Subcutaneous abdominal adipose tissue (tissue), 5 donors: ENCODE measurements at regions not wholly inside any gene's neighbourhood (a gene's known extent, or its start where the extent isn't known, plus 50 kb on each side); places are given as distances from the start of the nearest gene placed in this dataset.

Experiments
- H3K27ac ChIP-seq: one replicate; pipeline ENCODE4 v1.7.0; 2013; ENCODE audit warnings: low read depth, mild to moderate bottlenecking, inconsistent platforms, low read length, moderate library complexity
- H3K27me3 ChIP-seq, 5 donors: one replicate each; pipeline ENCODE4 v1.7.0; 2013; ENCODE audit warnings: low read length in 5 of 5, inconsistent platforms in 1 of 5; ENCODE audit not compliant: control insufficient read depth in 5 of 5, insufficient read depth in 4 of 5
- H3K36me3 ChIP-seq, 5 donors: one replicate each; pipeline ENCODE4 v1.7.0; 2013; ENCODE audit warnings: low read length in 5 of 5; ENCODE audit not compliant: control insufficient read depth in 5 of 5, insufficient read depth in 5 of 5
- H3K4me1 ChIP-seq, 5 donors: one replicate each; pipeline ENCODE4 v1.7.0; 2013; ENCODE audit warnings: low read length in 5 of 5, mild to moderate bottlenecking in 3 of 5, moderate library complexity in 1 of 5; ENCODE audit not compliant: control insufficient read depth in 5 of 5, insufficient read depth in 5 of 5
- H3K4me3 ChIP-seq, 5 donors: one replicate each; pipeline ENCODE4 v1.7.0; 2013; ENCODE audit warnings: low read length in 5 of 5, low read depth in 1 of 5
- H3K9ac ChIP-seq, 5 donors: one replicate each; pipeline ENCODE4 v1.7.0; 2013; ENCODE audit warnings: low read length in 5 of 5, mild to moderate bottlenecking in 4 of 5, moderate library complexity in 3 of 5
- H3K9me3 ChIP-seq, 5 donors: one replicate each; pipeline ENCODE4 v1.7.0; 2013; ENCODE audit warnings: low read length in 5 of 5; ENCODE audit not compliant: control insufficient read depth in 5 of 5
- donor health status: healthy.
- donor health status: healthy.
- donor health status: healthy.
- donor health status: healthy.
- donor health status: healthy.

GRCh38 chr5:112668016-112668415 is 69.7 kb upstream of the APC start:
- H3K9me3 ChIP-seq = no peaks in the 10 kb centered on the region
- no peaks in the 10 kb centered on the region for H3K4me1 ChIP-seq
- H3K27me3 ChIP-seq = no peaks in the 10 kb centered on the region
- no peaks in the 10 kb centered on the region for H3K36me3 ChIP-seq
- H3K27ac ChIP-seq = no peak overlapping the region
- H3K4me3 ChIP-seq = no peak overlapping the region
- H3K9ac ChIP-seq = no peak overlapping the region

- no peaks in the 10 kb centered on the region for H3K9me3 ChIP-seq
- no peak overlapping the region for H3K4me3 ChIP-seq
- H3K27me3 ChIP-seq = no peaks in the 10 kb centered on the region
- H3K36me3 ChIP-seq = no peaks in the 10 kb centered on the region
- H3K9ac ChIP-seq = no peak overlapping the region
- no peaks in the 10 kb centered on the region for H3K4me1 ChIP-seq
- no peak overlapping the region for H3K27ac ChIP-seq
Observed at GRCh38 chr5:112668911-112669310, 68.8 kb upstream of the APC start.

GRCh38 chr5:112669328-112669963 is 68.2 kb upstream of the APC start:
- H3K4me3 ChIP-seq = no peak overlapping the region
- H3K36me3 ChIP-seq = no peaks in the 10 kb centered on the region
- H3K27me3 ChIP-seq = no peaks in the 10 kb centered on the region
- H3K9me3 ChIP-seq = no peaks in the 10 kb centered on the region
- H3K9ac ChIP-seq = no peak overlapping the region
- H3K4me1 ChIP-seq = no peaks in the 10 kb centered on the region
- no peak overlapping the region for H3K27ac ChIP-seq

GRCh38 chr5:112671687-112672086 is 66.0 kb upstream of the APC start:
- no peaks in the 10 kb centered on the region for H3K9me3 ChIP-seq
- no peaks in the 10 kb centered on the region for H3K4me1 ChIP-seq
- H3K9ac ChIP-seq = no peak overlapping the region
- no peak overlapping the region for H3K4me3 ChIP-seq
- no peaks in the 10 kb centered on the region for H3K36me3 ChIP-seq
- H3K27me3 ChIP-seq = no peaks in the 10 kb centered on the region
- H3K27ac ChIP-seq = no peak overlapping the region

GRCh38 chr5:112681481-112681908 is 56.2 kb upstream of the APC start:
- Histone ChIP-seq H3K36me3 (no peaks in the 10 kb centered on the region), H3K27ac (no peak overlapping the region)

GRCh38 chr5:112682621-112683061 is 55.0 kb upstream of the APC start:
- H3K27me3 ChIP-seq = peaks cover 0 to 7% (median 0%) of the 10 kb centered on the region in 5 donors
- H3K4me1 ChIP-seq = peaks cover 0 to 5% (median 3%) of the 10 kb centered on the region in 5 donors
- no peak overlapping the region for H3K9ac ChIP-seq
- H3K4me3 ChIP-seq = no peak overlapping the region
- no peaks in the 10 kb centered on the region for H3K36me3 ChIP-seq
- H3K27ac ChIP-seq = no peak overlapping the region
- peaks cover 0 to 3% (median 0%) of the 10 kb centered on the region in 5 donors for H3K9me3 ChIP-seq

More at GRCh38 chr5:112681481-112681908, 56.2 kb upstream of the APC start:
- Histone ChIP-seq H3K9ac (no peak overlapping the region), H3K9me3 (peaks cover 0 to 3% (median 0%) of the 10 kb centered on the region in 5 donors), H3K4me1 (peaks cover 0 to 5% (median 3%) of the 10 kb centered on the region in 5 donors), H3K4me3 (no peak overlapping the region), H3K27me3 (peaks cover 0 to 7% (median 0%) of the 10 kb centered on the region in 5 donors)

GRCh38 chr5:112684121-112684520 is 53.6 kb upstream of the APC start:
- Histone ChIP-seq H3K27me3 (peaks cover 0 to 3% (median 0%) of the 10 kb centered on the region in 5 donors), H3K4me3 (no peak overlapping the region), H3K27ac (no peak overlapping the region)

GRCh38 chr5:112684737-112685136 is 52.9 kb upstream of the APC start:
- Histone ChIP-seq H3K27ac (no peak overlapping the region), H3K36me3 (no peaks in the 10 kb centered on the region), H3K9ac (no peak overlapping the region)

More at GRCh38 chr5:112684121-112684520, 53.6 kb upstream of the APC start:
- Histone ChIP-seq H3K4me1 (peaks cover 0 to 5% (median 3%) of the 10 kb centered on the region in 5 donors), H3K36me3 (no peaks in the 10 kb centered on the region), H3K9me3 (peaks cover 0 to 3% (median 0%) of the 10 kb centered on the region in 5 donors), H3K9ac (no peak overlapping the region)

GRCh38 chr5:112685386-112685785 is 52.3 kb upstream of the APC start:
- Histone ChIP-seq H3K9ac (no peak overlapping the region), H3K36me3 (no peaks in the 10 kb centered on the region), H3K9me3 (peaks cover 0 to 3% (median 0%) of the 10 kb centered on the region in 5 donors), H3K27me3 (no peaks in the 10 kb centered on the region), H3K4me1 (peaks cover 0 to 5% (median 3%) of the 10 kb centered on the region in 5 donors), H3K27ac (no peak overlapping the region), H3K4me3 (no peak overlapping the region)

More at GRCh38 chr5:112684737-112685136, 52.9 kb upstream of the APC start:
- Histone ChIP-seq H3K4me1 (peaks cover 0 to 5% (median 3%) of the 10 kb centered on the region in 5 donors), H3K4me3 (no peak overlapping the region), H3K27me3 (no peaks in the 10 kb centered on the region), H3K9me3 (peaks cover 0 to 3% (median 0%) of the 10 kb centered on the region in 5 donors)

- H3K4me1 ChIP-seq = peaks cover 0 to 5% (median 3%) of the 10 kb centered on the region in 5 donors
- no peak overlapping the region for H3K9ac ChIP-seq
- H3K9me3 ChIP-seq = peaks cover 0 to 3% (median 0%) of the 10 kb centered on the region in 5 donors
- H3K27me3 ChIP-seq = no peaks in the 10 kb centered on the region
- no peak overlapping the region for H3K4me3 ChIP-seq
- H3K27ac ChIP-seq = no peak overlapping the region
- H3K36me3 ChIP-seq = no peaks in the 10 kb centered on the region
Observed at GRCh38 chr5:112685931-112686330, 51.8 kb upstream of the APC start.
